SKM-1 (cell line): ENCODE measurements at regions not wholly inside any gene's neighbourhood (a gene's known extent, or its start where the extent isn't known, plus 50 kb on each side); places are given as distances from the start of the nearest gene placed in this dataset.
"Not testable (repeated sequence)": the region's sequence is repeated elsewhere in the genome, so short reads cannot be mapped to it uniquely, and the experiment has no call there.

Experiments used
- DNase-seq: peaks from one replicate; lab custom pipeline; 2025; ENCODE audit not compliant: unreplicated experiment; lab: John Stamatoyannopoulos, UW

- no peak for DNase-seq
Measured at GRCh38 chr14:98900236-98900635, 371.8 kb downstream of the BCL11B start.

- DNase-seq, result no peak
Measured at GRCh38 chr14:98900798-98901197, 371.2 kb downstream of the BCL11B start.

- no peak for DNase-seq
Measured at GRCh38 chr14:98901511-98902205, 370.3 kb downstream of the BCL11B start.

- DNase-seq, result no peak
Measured at GRCh38 chr14:98903371-98903770, 368.6 kb downstream of the BCL11B start.

GRCh38 chr14:98904677-98905076, 367.3 kb downstream of the BCL11B start:
- no peak for DNase-seq

GRCh38 chr14:98906123-98906995, 365.6 kb downstream of the BCL11B start:
- DNase-seq, result no peak

- DNase-seq, result no peak
Measured at GRCh38 chr14:98907271-98907670, 364.7 kb downstream of the BCL11B start.

GRCh38 chr14:98908050-98908449, 363.9 kb downstream of the BCL11B start:
- no peak for DNase-seq

- DNase-seq, result no peak
Measured at GRCh38 chr14:98909251-98909944, 362.6 kb downstream of the BCL11B start.

- no peak for DNase-seq
Measured at GRCh38 chr14:98910061-98910460, 361.9 kb downstream of the BCL11B start.

- no peak for DNase-seq
Measured at GRCh38 chr14:98912655-98913054, 359.3 kb downstream of the BCL11B start.

GRCh38 chr14:98913967-98914650, 357.9 kb downstream of the BCL11B start:
- DNase-seq, result no peak

- no peak for DNase-seq
Measured at GRCh38 chr14:98914942-98915341, 357.1 kb downstream of the BCL11B start.

- no peak for DNase-seq
Measured at GRCh38 chr14:98915625-98916024, 356.4 kb downstream of the BCL11B start.

- no peak for DNase-seq
Measured at GRCh38 chr14:98916036-98916435, 356.0 kb downstream of the BCL11B start.

- DNase-seq, result no peak
Measured at GRCh38 chr14:98916476-98916875, 355.5 kb downstream of the BCL11B start.

GRCh38 chr14:98919434-98919833, 352.6 kb downstream of the BCL11B start:
- no peak for DNase-seq

GRCh38 chr14:98921306-98921705, 350.7 kb downstream of the BCL11B start:
- DNase-seq, result not testable (repeated sequence)

GRCh38 chr14:98923596-98923995, 348.4 kb downstream of the BCL11B start:
- DNase-seq, result no peak

GRCh38 chr14:98924046-98924445, 348.0 kb downstream of the BCL11B start:
- DNase-seq, result no peak

- no peak for DNase-seq
Measured at GRCh38 chr14:98925354-98926040, 346.5 kb downstream of the BCL11B start.
